HepG2 (cell line): ENCODE measurements at regions not wholly inside any gene's neighbourhood (a gene's known extent, or its start where the extent isn't known, plus 50 kb on each side); places are given as distances from the start of the nearest gene placed in this dataset.

Source experiments
- EZH2 ChIP-seq: conservative IDR thresholded peaks from 2 replicates; pipeline ENCODE4 v1.6.1; 2012; ENCODE audit warnings: mild to moderate bottlenecking, low read depth, low read length, moderate library complexity
- RAD21 ChIP-seq: fragments of 450-650 bp; formaldehyde crosslinking; IDR thresholded peaks from 2 replicates; pipeline ENCODE4 v1.5.0; 2020; ENCODE audit warnings: mild to moderate bottlenecking
- RERE ChIP-seq: IDR thresholded peaks from 2 replicates; pipeline ENCODE4 v1.6.1; 2016; ENCODE audit warnings: low read depth, missing genetic modification reagents, missing compliant biosample characterization
- SUZ12 ChIP-seq: fragments of 150-350 bp; IDR thresholded peaks from 2 replicates; pipeline ENCODE4 v1.6.1; 2014; ENCODE audit warnings: low read depth, low read length
- TAF15 ChIP-seq: fragments of 200-400 bp; formaldehyde crosslinking; IDR thresholded peaks from one replicate; pipeline ENCODE4 v1.6.1; 2018; ENCODE audit warnings: mild to moderate bottlenecking, low read depth, low read length; ENCODE audit not compliant: poor library complexity, severe bottlenecking
- ZBTB40 ChIP-seq, 2 experiments: fragments of 450-650 bp in 1 of 2; sonication (generic) in 1 of 2; formaldehyde crosslinking in 1 of 2; IDR thresholded peaks; 2 replicates each; pipeline versions ENCODE4 v1.6.1 to v1.8.0; 2016 to 2022; ENCODE audit warnings: antibody characterized with exemption in 1 of 2, mild to moderate bottlenecking in 1 of 2, missing genetic modification reagents in 1 of 2
- ZNF704 ChIP-seq: sonication (generic); formaldehyde crosslinking; IDR thresholded peaks from 2 replicates; pipeline ENCODE4 v1.8.1; 2023; ENCODE audit warnings: mild to moderate bottlenecking, inconsistent platforms, moderate library complexity, missing genetic modification reagents, borderline replicate concordance

- no peak for TF ChIP-seq EZH2
- TF ChIP-seq SUZ12, result no peak
- no peak for TF ChIP-seq TAF15
- no peak for TF ChIP-seq ZNF704 (CRISPR knock-in tag)
- no peak for TF ChIP-seq RERE
- no peak for TF ChIP-seq ZBTB40 (IDR thresholded peaks at IDR 0.05)
- TF ChIP-seq ZBTB40 (CRISPR knock-in tag; IDR thresholded peaks at IDR 0.05), result no peak
- TF ChIP-seq RAD21 (CRISPR knock-in tag), result no peak
Measured at GRCh38 chr21:31482460-31482859, 138.4 kb upstream of the TIAM1 start.
